ENCODE measurements at regions not wholly inside any gene's neighbourhood (a gene's known extent, or its start where the extent isn't known, plus 50 kb on each side); places are given as distances from the start of the nearest gene placed in this dataset.

DNA sequence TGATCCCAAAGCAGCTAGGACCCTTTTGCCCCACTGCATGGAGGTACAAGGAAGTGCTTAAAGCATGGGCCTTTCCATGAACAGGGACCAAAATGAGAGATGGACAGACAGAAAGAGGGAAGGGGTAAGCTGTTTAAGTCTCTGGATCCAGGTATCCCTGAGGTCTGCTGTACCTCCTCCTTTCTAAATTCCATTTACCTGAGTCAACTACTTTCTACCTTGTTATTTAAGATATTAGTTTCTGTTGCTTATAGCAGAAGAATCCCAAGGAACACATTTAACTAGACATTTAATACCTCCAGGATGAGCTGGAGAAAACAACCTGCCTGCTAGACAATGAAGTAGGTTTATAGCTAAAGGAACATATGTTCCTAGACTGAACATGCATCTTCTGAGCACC lies 157.6 kb upstream of the TMCC3 start:
- H3K27ac ChIP-seq = no peak overlapping the region
- no peak for DNase-seq (ENCODE audit: low spot score)
- ChIA-PET POLR2A (ENCODE audit: low non-redundant PET) (no interaction called here), CTCF (no interaction called here)
- TF ChIP-seq, protein P1, sequence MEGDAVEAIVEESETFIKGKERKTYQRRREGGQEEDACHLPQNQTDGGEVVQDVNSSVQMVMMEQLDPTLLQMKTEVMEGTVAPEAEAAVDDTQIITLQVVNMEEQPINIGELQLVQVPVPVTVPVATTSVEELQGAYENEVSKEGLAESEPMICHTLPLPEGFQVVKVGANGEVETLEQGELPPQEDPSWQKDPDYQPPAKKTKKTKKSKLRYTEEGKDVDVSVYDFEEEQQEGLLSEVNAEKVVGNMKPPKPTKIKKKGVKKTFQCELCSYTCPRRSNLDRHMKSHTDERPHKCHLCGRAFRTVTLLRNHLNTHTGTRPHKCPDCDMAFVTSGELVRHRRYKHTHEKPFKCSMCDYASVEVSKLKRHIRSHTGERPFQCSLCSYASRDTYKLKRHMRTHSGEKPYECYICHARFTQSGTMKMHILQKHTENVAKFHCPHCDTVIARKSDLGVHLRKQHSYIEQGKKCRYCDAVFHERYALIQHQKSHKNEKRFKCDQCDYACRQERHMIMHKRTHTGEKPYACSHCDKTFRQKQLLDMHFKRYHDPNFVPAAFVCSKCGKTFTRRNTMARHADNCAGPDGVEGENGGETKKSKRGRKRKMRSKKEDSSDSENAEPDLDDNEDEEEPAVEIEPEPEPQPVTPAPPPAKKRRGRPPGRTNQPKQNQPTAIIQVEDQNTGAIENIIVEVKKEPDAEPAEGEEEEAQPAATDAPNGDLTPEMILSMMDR (conservative IDR thresholded peaks at IDR 0.05; ENCODE audit: low read depth) = no peak

DNA sequence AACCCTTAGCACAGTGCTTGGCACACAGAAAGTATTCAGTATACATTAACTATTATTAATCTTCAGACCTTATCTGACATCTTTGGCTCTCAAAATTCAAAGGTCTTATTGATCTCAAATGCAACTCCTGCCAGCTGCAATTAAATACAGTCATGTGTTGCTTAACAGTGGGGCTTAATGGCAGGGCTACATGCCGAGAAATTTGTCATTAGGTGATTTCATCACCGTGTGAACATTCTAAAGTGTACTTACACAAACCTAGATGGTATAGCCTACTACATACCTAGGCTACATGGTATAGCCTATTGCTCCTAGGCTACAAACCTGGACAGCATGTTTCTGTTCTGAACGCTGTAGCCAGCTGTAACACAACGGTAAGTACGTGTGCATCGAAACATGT lies 156.3 kb upstream of the TMCC3 start:
- TF ChIP-seq, protein P1 (conservative IDR thresholded peaks at IDR 0.05; ENCODE audit: low read depth) = no peak
- CTCF ChIA-PET = no interaction called here

DNA sequence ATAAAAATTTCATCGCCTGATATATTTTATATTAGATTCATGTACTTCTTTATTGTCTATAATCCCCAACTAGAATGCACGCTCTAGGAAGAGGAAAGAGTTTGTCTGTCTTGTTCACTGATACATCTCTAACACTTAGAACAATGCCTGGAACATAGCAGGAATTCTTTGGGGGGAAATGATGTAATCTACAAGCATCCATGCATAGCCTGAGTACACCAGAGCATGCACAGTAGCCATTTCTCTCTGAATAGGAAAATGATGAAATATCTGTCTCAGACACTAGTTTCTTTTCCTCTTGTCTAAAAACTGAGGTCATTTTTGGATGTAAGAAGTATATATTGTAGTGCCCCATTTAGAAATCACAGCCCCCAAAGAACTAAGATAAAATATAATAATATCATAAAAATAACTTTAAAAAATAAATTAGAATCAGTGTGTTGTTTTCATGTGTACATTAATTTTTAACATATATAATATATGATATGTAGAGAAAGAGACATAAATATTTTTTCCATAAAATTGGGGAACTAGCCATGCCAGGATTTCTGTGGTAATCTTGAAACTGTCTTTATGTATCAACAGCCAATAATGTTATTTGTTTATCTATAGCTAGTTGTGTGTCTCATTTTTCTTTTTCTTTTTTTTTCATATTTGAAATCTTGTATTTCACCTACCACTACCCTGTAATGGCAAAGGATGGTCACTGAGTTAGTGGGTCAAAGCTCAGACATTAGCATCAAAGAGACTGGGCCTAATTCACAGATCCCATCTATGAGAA lies 155.6 kb upstream of the TMCC3 start:
- no peak for DNase-seq (ENCODE audit: low spot score)
- ChIA-PET CTCF (no interaction called here), POLR2A (ENCODE audit: low non-redundant PET) (no interaction called here)
- no peak overlapping the region for H3K27ac ChIP-seq
- TF ChIP-seq, protein P1 (conservative IDR thresholded peaks at IDR 0.05; ENCODE audit: low read depth) = no peak

More for the DNA sequence above, 156.3 kb upstream of the TMCC3 start:
- POLR2A ChIA-PET (ENCODE audit: low non-redundant PET) = no interaction called here
- H3K27ac ChIP-seq = no peak overlapping the region
- no peak for DNase-seq (ENCODE audit: low spot score)

DNA sequence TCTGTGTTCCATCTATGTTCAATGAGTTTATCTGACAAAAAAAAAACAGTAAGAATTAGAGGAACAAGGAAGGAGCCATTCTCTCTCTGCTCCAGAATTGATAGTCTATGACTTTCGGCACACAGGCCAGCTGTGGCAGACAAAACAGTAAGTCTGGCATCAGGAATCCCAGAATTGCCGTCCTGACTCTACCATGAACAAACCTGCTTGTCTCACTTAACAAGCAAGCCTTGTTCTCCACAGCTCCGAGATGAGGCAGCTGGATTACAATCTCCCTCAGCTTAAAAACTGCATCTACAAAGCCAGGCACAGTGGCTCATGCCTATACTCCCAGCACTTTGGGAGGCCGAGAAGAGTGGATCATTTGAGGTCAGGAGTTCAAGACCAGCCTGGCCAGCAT lies 153.6 kb upstream of the TMCC3 start:
- TF ChIP-seq, protein P1 (conservative IDR thresholded peaks at IDR 0.05; ENCODE audit: low read depth) = no peak
- no peak for DNase-seq (ENCODE audit: low spot score)
- ChIA-PET POLR2A (ENCODE audit: low non-redundant PET) (no interaction called here), CTCF (interaction anchor here (0.7 kb wide), 1 partner anchor 913 kb away, joined by 3 read pairs; no protein-coding TSS in a partner anchor)
- no peak overlapping the region for H3K27ac ChIP-seq

DNA sequence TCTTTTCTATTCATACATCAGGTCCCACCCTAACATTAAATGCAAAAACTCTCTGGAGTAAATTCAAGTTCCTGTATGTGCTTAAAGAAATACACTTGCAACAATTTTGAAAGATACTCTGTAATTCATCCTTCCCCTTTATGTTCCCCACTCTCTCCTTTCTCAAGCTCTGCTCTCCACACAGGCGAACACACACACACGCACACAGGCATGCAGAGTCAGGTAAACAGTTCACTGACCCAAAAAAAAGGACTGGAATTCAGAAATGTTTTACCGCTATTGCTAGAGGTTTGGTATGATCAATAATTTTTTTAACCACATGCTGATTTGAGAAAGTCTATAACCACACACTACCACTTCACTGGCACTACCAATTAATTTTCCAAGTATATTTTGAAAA lies 152.4 kb upstream of the TMCC3 start:
- CTCF ChIA-PET = interaction anchor here (0.7 kb wide), 1 partner anchor 14 kb away, joined by 3 read pairs; no protein-coding TSS in a partner anchor
- no peak overlapping the region for H3K27ac ChIP-seq
- no peak for DNase-seq (ENCODE audit: low spot score)
- POLR2A ChIA-PET (ENCODE audit: low non-redundant PET) = no interaction called here
- TF ChIP-seq, protein P1 (conservative IDR thresholded peaks at IDR 0.05; ENCODE audit: low read depth) = no peak

DNA sequence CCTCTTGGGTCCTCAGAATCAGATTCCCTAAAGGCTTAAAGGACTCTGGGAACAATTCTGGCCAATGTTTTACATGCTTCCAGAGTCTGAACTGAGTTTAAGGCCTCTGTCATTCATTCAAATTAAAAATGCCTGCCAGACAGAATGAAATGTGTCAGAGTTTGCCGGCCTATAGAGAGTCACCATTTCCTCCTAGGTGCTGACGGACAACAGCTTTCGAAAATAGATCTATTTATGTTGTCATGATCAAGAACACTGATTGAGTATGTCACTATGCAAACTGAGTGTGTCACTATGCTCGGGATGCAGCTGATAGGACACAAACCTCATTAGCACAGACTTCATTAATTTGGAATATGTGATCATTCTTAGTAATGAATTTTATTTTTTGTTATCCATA lies 151.4 kb upstream of the TMCC3 start:
- no peak for DNase-seq (ENCODE audit: low spot score)
- TF ChIP-seq, protein P1 (conservative IDR thresholded peaks at IDR 0.05; ENCODE audit: low read depth) = no peak
- CTCF ChIA-PET = no interaction called here
- no peak overlapping the region for H3K27ac ChIP-seq
- POLR2A ChIA-PET (ENCODE audit: low non-redundant PET) = no interaction called here
